ENCODE measurements at regions not wholly inside any gene's neighbourhood (a gene's known extent, or its start where the extent isn't known, plus 50 kb on each side); places are given as distances from the start of the nearest gene placed in this dataset.

GRCh38 chr2:18787726-18788125 is 198.4 kb upstream of the NT5C1B start (continued):
- TF ChIP-seq ZNF646 (CRISPR knock-in tag; IDR thresholded peaks at IDR 0.05) (no peak), MEIS2 (CRISPR knock-in tag; IDR thresholded peaks at IDR 0.05) (no peak), KIAA2018 (CRISPR knock-in tag; IDR thresholded peaks at IDR 0.05; ENCODE audit: borderline replicate concordance) (no peak), LBX2 (CRISPR knock-in tag; IDR thresholded peaks at IDR 0.05; ENCODE audit: borderline replicate concordance) (no peak), ZFP36L1 (CRISPR knock-in tag; IDR thresholded peaks at IDR 0.05) (no peak)
